ENCODE measurements at regions not wholly inside any gene's neighbourhood (a gene's known extent, or its start where the extent isn't known, plus 50 kb on each side); places are given as distances from the start of the nearest gene placed in this dataset.

DNA sequence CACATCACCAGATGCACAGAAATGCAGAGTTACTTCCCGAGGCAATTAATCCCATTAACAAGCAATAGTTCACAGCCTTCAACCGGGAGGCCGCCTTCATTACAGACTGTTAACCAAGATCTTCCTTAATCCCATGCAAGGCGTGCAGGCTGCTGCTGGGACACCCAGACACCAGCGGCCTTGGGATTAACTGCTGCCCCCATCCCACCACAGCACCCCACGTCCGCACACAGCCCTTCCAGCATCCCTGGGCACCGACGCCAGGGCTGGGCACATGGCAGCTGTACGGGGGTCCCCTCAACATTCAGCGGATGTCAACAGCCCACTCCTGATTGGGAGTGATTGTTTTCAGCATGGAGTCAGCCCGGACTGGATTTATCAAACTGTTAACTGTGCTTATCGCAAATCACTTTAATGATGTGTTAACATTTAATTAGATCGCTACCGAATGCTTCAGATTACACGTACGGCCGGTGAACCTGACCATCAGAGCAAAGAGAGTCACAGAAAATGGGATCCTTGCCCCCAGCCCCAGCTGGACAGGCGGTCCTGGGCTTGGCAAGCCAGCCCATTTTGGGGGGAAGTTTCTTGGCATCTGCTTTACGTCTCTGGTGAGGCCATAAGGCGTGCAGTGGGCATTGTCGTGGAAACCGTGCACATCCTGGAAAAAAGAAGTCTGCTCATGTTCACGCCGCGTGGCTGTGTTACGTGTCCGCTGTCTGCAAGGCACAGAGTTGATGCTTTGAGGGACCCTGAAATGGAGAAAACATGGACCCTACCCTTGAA, 126.4 kb downstream of the HMX1 start:
- POLR2A ChIA-PET = no interaction called here
- CTCF ChIA-PET = no interaction called here
- dilution Hi-C loops (cut with MboI; ENCODE audit: extremely low pct_ligation_motif_present, low sequenced_read_pairs) = no loop called here

More for the DNA sequence above, 126.4 kb downstream of the HMX1 start:
- no peaks in the 10 kb centered on the region for H3K79me2 ChIP-seq (ENCODE audit: control insufficient read depth, insufficient read depth, low read length)
- H4K20me1 ChIP-seq (replicated peaks; ENCODE audit: control insufficient read depth, extremely low read depth, insufficient read depth, low read length) = no peaks in the 10 kb centered on the region
- H3K27ac ChIP-seq (ENCODE audit: insufficient read depth, low read depth, low read length) = no peak overlapping the region
- no peak for FAIRE-seq
- no peaks in the 10 kb centered on the region for H3K4me1 ChIP-seq (ENCODE audit: control insufficient read depth, extremely low read depth, insufficient read depth, low read length)
- no peak overlapping the region for H2AFZ ChIP-seq (ENCODE audit: low read depth, low read length)
- H3K4me3 ChIP-seq (replicated peaks in 1 of 3; ENCODE audit: insufficient read depth in 1 of 3, low read depth in 1 of 3, low read length in 3 of 3) = no peak overlapping the region
- intact Hi-C loops (cut with micrococcal nuclease) = no loop called here
- H3K9me1 ChIP-seq (replicated peaks; ENCODE audit: control insufficient read depth, extremely low read depth, insufficient read depth, low read length) = no peaks in the 10 kb centered on the region
- BruUV-seq (replicated peaks) = no TSS peak
- TF ChIP-seq EZH2 (IDR thresholded peaks at IDR 0.05; ENCODE audit: borderline replicate concordance, low read depth, low read length, severe bottlenecking) = no peak
- TF ChIP-seq, protein P1, sequence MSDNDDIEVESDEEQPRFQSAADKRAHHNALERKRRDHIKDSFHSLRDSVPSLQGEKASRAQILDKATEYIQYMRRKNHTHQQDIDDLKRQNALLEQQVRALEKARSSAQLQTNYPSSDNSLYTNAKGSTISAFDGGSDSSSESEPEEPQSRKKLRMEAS (IDR thresholded peaks at IDR 0.05; ENCODE audit: insufficient read depth, insufficient read length) = no peak
- TF ChIP-seq, protein P2, sequence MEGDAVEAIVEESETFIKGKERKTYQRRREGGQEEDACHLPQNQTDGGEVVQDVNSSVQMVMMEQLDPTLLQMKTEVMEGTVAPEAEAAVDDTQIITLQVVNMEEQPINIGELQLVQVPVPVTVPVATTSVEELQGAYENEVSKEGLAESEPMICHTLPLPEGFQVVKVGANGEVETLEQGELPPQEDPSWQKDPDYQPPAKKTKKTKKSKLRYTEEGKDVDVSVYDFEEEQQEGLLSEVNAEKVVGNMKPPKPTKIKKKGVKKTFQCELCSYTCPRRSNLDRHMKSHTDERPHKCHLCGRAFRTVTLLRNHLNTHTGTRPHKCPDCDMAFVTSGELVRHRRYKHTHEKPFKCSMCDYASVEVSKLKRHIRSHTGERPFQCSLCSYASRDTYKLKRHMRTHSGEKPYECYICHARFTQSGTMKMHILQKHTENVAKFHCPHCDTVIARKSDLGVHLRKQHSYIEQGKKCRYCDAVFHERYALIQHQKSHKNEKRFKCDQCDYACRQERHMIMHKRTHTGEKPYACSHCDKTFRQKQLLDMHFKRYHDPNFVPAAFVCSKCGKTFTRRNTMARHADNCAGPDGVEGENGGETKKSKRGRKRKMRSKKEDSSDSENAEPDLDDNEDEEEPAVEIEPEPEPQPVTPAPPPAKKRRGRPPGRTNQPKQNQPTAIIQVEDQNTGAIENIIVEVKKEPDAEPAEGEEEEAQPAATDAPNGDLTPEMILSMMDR (IDR thresholded peaks at IDR 0.05; ENCODE audit: extremely low read depth in 1 of 2, insufficient read depth in 1 of 2, low read depth in 1 of 2, low read length in 2 of 2) = no peak
- H3K27me3 ChIP-seq (ENCODE audit: control insufficient read depth in 2 of 2, insufficient read depth in 2 of 2, low read length in 2 of 2) = no peaks in the 10 kb centered on the region
- no peak overlapping the region for H3K4me2 ChIP-seq (ENCODE audit: insufficient read depth, low read length)
- H3K9ac ChIP-seq (replicated peaks; ENCODE audit: extremely low read depth, insufficient read depth, low read length) = no peak overlapping the region
- H3K36me3 ChIP-seq (ENCODE audit: control insufficient read depth in 2 of 2, extremely low read depth in 1 of 2, insufficient read depth in 2 of 2, low read length in 2 of 2) = no peaks in the 10 kb centered on the region
- H3K9me3 ChIP-seq (replicated peaks; ENCODE audit: control insufficient read depth, insufficient read depth, low read length) = no peaks in the 10 kb centered on the region
- no peak for DNase-seq (ENCODE audit: low read depth, low spot score)
